Neural progenitor cell (in vitro differentiated cells): ENCODE measurements at regions not wholly inside any gene's neighbourhood (a gene's known extent, or its start where the extent isn't known, plus 50 kb on each side); places are given as distances from the start of the nearest gene placed in this dataset.

Source experiments
- DNase-seq: peaks from one replicate; pipeline ENCODE4 v3.0.0-alpha.2; 2016; ENCODE audit warnings: low spot score
- H2AFZ ChIP-seq: fragments of 200-600 bp; sonication (generic); replicated peaks from 2 replicates; pipeline ENCODE4 v1.6.1; 2016; ENCODE audit warnings: antibody characterized with exemption
- H3F3A ChIP-seq: fragments of 200-600 bp; sonication (generic); 2 replicates; pipeline ENCODE4 v1.6.1; 2016; ENCODE audit warnings: antibody characterized with exemption, low read depth
- H3K27ac ChIP-seq: fragments of 200-600 bp; sonication (generic); 2 replicates; pipeline ENCODE4 v1.5.1; 2016; ENCODE audit warnings: mild to moderate bottlenecking
- H3K27me3 ChIP-seq: fragments of 200-600 bp; sonication (generic); 2 replicates; pipeline ENCODE4 v1.6.1; 2016; ENCODE audit warnings: mild to moderate bottlenecking, moderate library complexity
- H3K36me3 ChIP-seq: fragments of 200-600 bp; sonication (generic); 2 replicates; pipeline ENCODE4 v1.5.1; 2016
- H3K4me1 ChIP-seq: fragments of 200-600 bp; sonication (generic); 2 replicates; pipeline ENCODE4 v1.6.1; 2016; ENCODE audit warnings: mixed run types
- H3K4me2 ChIP-seq: fragments of 200-600 bp; sonication (generic); 2 replicates; pipeline ENCODE4 v1.6.1; 2016
- H3K4me3 ChIP-seq: fragments of 200-600 bp; sonication (generic); 2 replicates; pipeline ENCODE4 v1.5.1; 2016
- H3K79me2 ChIP-seq: fragments of 200-600 bp; sonication (generic); 2 replicates; pipeline ENCODE4 v1.6.1; 2016; ENCODE audit warnings: low read depth
- H3K9ac ChIP-seq: fragments of 200-600 bp; sonication (generic); 2 replicates; pipeline ENCODE4 v1.6.1; 2016
- H3K9me3 ChIP-seq: fragments of 200-600 bp; sonication (generic); 2 replicates; pipeline ENCODE4 v1.5.1; 2016; ENCODE audit warnings: low read depth
- H4K20me1 ChIP-seq: fragments of 200-600 bp; sonication (generic); 2 replicates; pipeline ENCODE4 v1.6.1; 2016; ENCODE audit warnings: low read depth
- H3K27ac Mint-ChIP-seq: 3 replicates; pipeline ENCODE4 v1.8.0; 2021; ENCODE audit warnings: mixed read lengths
- H3K27me3 Mint-ChIP-seq: 2 replicates; pipeline ENCODE4 v1.8.0; 2022; ENCODE audit warnings: low read depth, mild to moderate bottlenecking, inconsistent platforms, moderate library complexity, mixed read lengths; ENCODE audit not compliant: insufficient read depth
- H3K36me3 Mint-ChIP-seq: 3 replicates; pipeline ENCODE4 v1.8.0; 2021; ENCODE audit warnings: mixed read lengths
- H3K4me1 Mint-ChIP-seq: 3 replicates; pipeline ENCODE4 v1.8.0; 2021; ENCODE audit warnings: mixed read lengths
- H3K4me3 Mint-ChIP-seq: 3 replicates; pipeline ENCODE4 v1.8.0; 2021; ENCODE audit warnings: mild to moderate bottlenecking, moderate library complexity, mixed read lengths
- H3K9me3 Mint-ChIP-seq: 3 replicates; pipeline ENCODE4 v1.8.0; 2020; ENCODE audit warnings: mixed read lengths
- CTCF ChIP-seq: fragments of 200-600 bp; sonication (generic); IDR thresholded peaks from 2 replicates; pipeline ENCODE4 v1.5.1; 2017; ENCODE audit warnings: antibody characterized with exemption, mild to moderate bottlenecking
- EZH2 ChIP-seq: fragments of 200-600 bp; sonication (generic); IDR thresholded peaks from 2 replicates; pipeline ENCODE4 v1.6.1; 2017; ENCODE audit warnings: antibody characterized with exemption, mild to moderate bottlenecking, moderate library complexity
- EZH2phosphoT487 ChIP-seq: fragments of 200-600 bp; sonication (generic); IDR thresholded peaks from 2 replicates; pipeline ENCODE4 v1.6.1; 2017; ENCODE audit warnings: antibody characterized with exemption

DNA sequence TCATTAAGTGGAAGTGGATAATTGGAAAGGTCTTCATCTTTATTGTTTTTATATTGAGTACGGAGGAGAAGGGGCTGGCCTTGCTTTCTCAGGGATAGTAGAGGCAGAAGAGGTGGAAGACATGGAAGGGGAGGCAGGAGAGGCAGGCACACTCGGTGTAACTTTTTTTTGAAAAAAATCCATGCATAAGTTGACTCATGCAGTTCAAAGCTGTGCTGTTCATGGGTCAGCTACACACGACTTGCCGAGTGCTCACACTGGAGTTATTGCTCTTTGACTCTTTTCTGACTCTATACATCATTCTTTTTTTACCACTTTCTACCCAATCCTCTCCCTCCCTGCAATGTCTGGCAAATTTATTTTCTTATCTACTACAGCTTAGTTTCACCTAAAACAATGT lies 158.3 kb upstream of the AADAT start:
- no peaks in the 10 kb centered on the region for H3K36me3 Mint-ChIP-seq

DNA sequence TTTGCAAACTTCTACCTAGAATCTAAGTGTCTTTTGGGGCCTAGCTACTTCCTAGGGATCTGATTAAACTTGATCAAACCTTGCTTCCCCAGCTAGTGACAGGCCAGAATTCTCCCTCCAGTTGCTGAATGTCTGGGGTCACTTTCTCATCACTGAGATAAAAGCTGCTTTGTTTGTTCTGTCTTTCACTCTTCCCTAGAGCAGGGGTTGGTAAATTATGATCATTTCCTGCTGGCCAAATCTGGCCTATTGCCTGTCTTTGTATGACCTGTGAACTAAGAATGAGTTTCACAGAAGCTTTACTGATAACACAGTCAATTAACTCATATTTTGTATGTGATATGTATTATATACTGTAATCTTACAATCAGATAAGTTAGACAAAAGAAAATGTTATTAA lies 157.8 kb upstream of the AADAT start:
- no peaks in the 10 kb centered on the region for H3K36me3 Mint-ChIP-seq
- no peak overlapping the region for H2AFZ ChIP-seq
- H3K27me3 ChIP-seq, result no peaks in the 10 kb centered on the region
- no peak overlapping the region for H3K9ac ChIP-seq
- H3K27me3 Mint-ChIP-seq, result no peaks in the 10 kb centered on the region
- peak overlapping the region; percentile 16 for H3K27ac Mint-ChIP-seq
- no peaks in the 10 kb centered on the region for H4K20me1 ChIP-seq
- H3K27ac ChIP-seq, result no peak overlapping the region
- H3K4me1 ChIP-seq, result no peaks in the 10 kb centered on the region
- H3K4me2 ChIP-seq, result no peak overlapping the region
- no peak overlapping the region for H3K4me3 Mint-ChIP-seq
- no peaks in the 10 kb centered on the region for H3F3A ChIP-seq
- TF ChIP-seq CTCF, result no peak
- H3K36me3 ChIP-seq, result no peaks in the 10 kb centered on the region
- peaks cover 18% of the 10 kb centered on the region for H3K4me1 Mint-ChIP-seq
- no peaks in the 10 kb centered on the region for H3K9me3 Mint-ChIP-seq
- no peak for DNase-seq
- no peaks in the 10 kb centered on the region for H3K79me2 ChIP-seq
- H3K4me3 ChIP-seq, result no peak overlapping the region
- no peaks in the 10 kb centered on the region for H3K9me3 ChIP-seq

More for the DNA sequence above, 158.3 kb upstream of the AADAT start:
- no peak overlapping the region for H2AFZ ChIP-seq
- Mint-ChIP-seq H3K4me3 (no peak overlapping the region), H3K9me3 (no peaks in the 10 kb centered on the region), H3K4me1 (peaks cover 18% of the 10 kb centered on the region), H3K27ac (peak overlapping the region; percentile 16), H3K27me3 (no peaks in the 10 kb centered on the region)
- no peaks in the 10 kb centered on the region for H4K20me1 ChIP-seq
- no peaks in the 10 kb centered on the region for H3K27me3 ChIP-seq
- H3F3A ChIP-seq, result no peaks in the 10 kb centered on the region
- no peak overlapping the region for H3K4me2 ChIP-seq
- H3K79me2 ChIP-seq, result no peaks in the 10 kb centered on the region
- H3K4me3 ChIP-seq, result no peak overlapping the region
- H3K9me3 ChIP-seq, result no peaks in the 10 kb centered on the region
- DNase-seq, result no peak
- H3K27ac ChIP-seq, result no peak overlapping the region
- H3K36me3 ChIP-seq, result no peaks in the 10 kb centered on the region
- H3K4me1 ChIP-seq, result no peaks in the 10 kb centered on the region
- H3K9ac ChIP-seq, result no peak overlapping the region
- TF ChIP-seq EZH2, result no peak
- no peak for TF ChIP-seq EZH2phosphoT487
- TF ChIP-seq CTCF, result no peak

DNA sequence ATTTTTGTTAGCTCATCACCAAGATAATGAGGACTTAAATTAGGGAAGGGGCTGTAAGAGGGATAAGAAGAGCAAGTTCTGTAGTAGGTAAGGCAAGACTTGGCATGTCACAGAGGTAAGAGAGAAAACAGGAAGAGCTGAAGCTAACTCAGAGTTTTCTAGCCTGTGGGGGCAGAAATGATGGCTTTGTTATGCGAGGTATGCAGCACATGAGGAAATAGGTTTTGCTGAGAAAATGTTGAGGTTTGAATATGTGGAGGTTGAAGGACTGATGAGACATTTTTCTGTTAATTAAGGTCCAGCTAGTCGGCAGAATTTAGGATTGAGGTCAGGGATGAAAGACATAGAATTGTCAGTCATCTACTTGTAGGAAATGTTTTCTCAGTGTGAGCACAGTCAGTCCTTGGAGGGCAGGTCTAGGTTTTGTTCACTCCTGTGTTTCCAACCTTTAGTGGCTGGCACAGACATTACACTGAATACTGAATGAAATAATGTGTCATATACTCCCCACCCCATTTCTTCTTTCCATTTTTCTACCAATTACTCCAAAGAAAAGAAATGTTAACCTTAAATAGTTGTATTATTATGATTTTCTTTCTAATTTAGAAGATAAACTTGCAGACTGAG lies 154.0 kb upstream of the AADAT start:
- H3K4me1 ChIP-seq, result no peaks in the 10 kb centered on the region
- H3K27ac ChIP-seq, result no peak overlapping the region
- no peaks in the 10 kb centered on the region for H3F3A ChIP-seq
- H3K79me2 ChIP-seq, result no peaks in the 10 kb centered on the region
- no peaks in the 10 kb centered on the region for H3K36me3 ChIP-seq
- H4K20me1 ChIP-seq, result no peaks in the 10 kb centered on the region
- no peak overlapping the region for H3K9ac ChIP-seq
- no peak overlapping the region for H3K4me3 ChIP-seq
- Mint-ChIP-seq H3K4me3 (no peak overlapping the region), H3K27ac (no peak overlapping the region), H3K27me3 (no peaks in the 10 kb centered on the region), H3K36me3 (no peaks in the 10 kb centered on the region), H3K4me1 (peaks cover 18% of the 10 kb centered on the region), H3K9me3 (no peaks in the 10 kb centered on the region)
- no peak for DNase-seq
- TF ChIP-seq EZH2phosphoT487, result no peak
- TF ChIP-seq CTCF, result no peak
- TF ChIP-seq EZH2, result no peak
- H3K4me2 ChIP-seq, result no peak overlapping the region
- no peaks in the 10 kb centered on the region for H3K9me3 ChIP-seq
- no peak overlapping the region for H2AFZ ChIP-seq
- no peaks in the 10 kb centered on the region for H3K27me3 ChIP-seq
